Chondrocyte (in vitro differentiated cells): ENCODE measurements at regions not wholly inside any gene's neighbourhood (a gene's known extent, or its start where the extent isn't known, plus 50 kb on each side); places are given as distances from the start of the nearest gene placed in this dataset.
A peak's percentile ranks its signal among the peaks of the same experiment; 100 is the strongest.

Experiments used
- DNase-seq: peaks from one replicate; pipeline ENCODE4 v3.0.0; 2021; ENCODE audit warnings: mixed read lengths, low spot score
- H3K27ac Mint-ChIP-seq: one replicate; pipeline ENCODE4 v1.8.0; 2021; ENCODE audit warnings: mild to moderate bottlenecking, moderate library complexity, mixed read lengths; ENCODE audit not compliant: unreplicated experiment
- H3K27me3 Mint-ChIP-seq: 2 replicates; pipeline ENCODE4 v1.8.0; 2021; ENCODE audit warnings: low read depth, mixed read lengths
- H3K36me3 Mint-ChIP-seq: 2 replicates; pipeline ENCODE4 v1.8.0; 2021; ENCODE audit warnings: low read depth, mixed read lengths
- H3K4me1 Mint-ChIP-seq: 2 replicates; pipeline ENCODE4 v1.8.0; 2021; ENCODE audit warnings: low read depth, mild to moderate bottlenecking, mixed read lengths
- H3K4me3 Mint-ChIP-seq: one replicate; pipeline ENCODE4 v1.8.0; 2021; ENCODE audit warnings: mild to moderate bottlenecking, moderate library complexity, mixed read lengths; ENCODE audit not compliant: unreplicated experiment
- H3K9me3 Mint-ChIP-seq: 2 replicates; pipeline ENCODE4 v1.8.0; 2021; ENCODE audit warnings: low read depth, mixed read lengths
- CTCF ChIP-seq: fragments of 200-600 bp; sonication (generic); IDR thresholded peaks from 2 replicates; pipeline ENCODE4 v1.5.0; 2021; ENCODE audit warnings: antibody characterized with exemption, mild to moderate bottlenecking, moderate library complexity

- Mint-ChIP-seq H3K4me1 (peaks cover 8% of the 10 kb centered on the region), H3K27me3 (no peaks in the 10 kb centered on the region)
- DNase-seq, result no peak
Observed at GRCh38 chr2:138391946-138392345, 109.6 kb upstream of the SPOPL start.

GRCh38 chr2:138395565-138396306 is 105.8 kb upstream of the SPOPL start:
- H3K9me3 Mint-ChIP-seq, result peaks cover 8% of the 10 kb centered on the region
- no peak for TF ChIP-seq CTCF
- H3K27me3 Mint-ChIP-seq, result no peaks in the 10 kb centered on the region
- H3K36me3 Mint-ChIP-seq, result peaks cover 4% of the 10 kb centered on the region
- H3K4me1 Mint-ChIP-seq, result peaks cover 8% of the 10 kb centered on the region
- H3K27ac Mint-ChIP-seq, result peak overlapping the region; percentile 32
- no peak overlapping the region for H3K4me3 Mint-ChIP-seq
- DNase-seq, result no peak

More at GRCh38 chr2:138391946-138392345, 109.6 kb upstream of the SPOPL start:
- H3K36me3 Mint-ChIP-seq, result no peaks in the 10 kb centered on the region
- no peak overlapping the region for H3K4me3 Mint-ChIP-seq
- H3K27ac Mint-ChIP-seq, result no peak overlapping the region
- TF ChIP-seq CTCF, result no peak
- H3K9me3 Mint-ChIP-seq, result no peaks in the 10 kb centered on the region

GRCh38 chr2:138396843-138397242 is 104.7 kb upstream of the SPOPL start:
- H3K9me3 Mint-ChIP-seq, result peaks cover 18% of the 10 kb centered on the region
- no peaks in the 10 kb centered on the region for H3K27me3 Mint-ChIP-seq
- no peak for DNase-seq
- H3K36me3 Mint-ChIP-seq, result peaks cover 8% of the 10 kb centered on the region
- H3K4me1 Mint-ChIP-seq, result peaks cover 8% of the 10 kb centered on the region
- H3K27ac Mint-ChIP-seq, result no peak overlapping the region
- TF ChIP-seq CTCF, result no peak
- no peak overlapping the region for H3K4me3 Mint-ChIP-seq

- H3K36me3 Mint-ChIP-seq, result peaks cover 5% of the 10 kb centered on the region
- no peak overlapping the region for H3K27ac Mint-ChIP-seq
- H3K4me3 Mint-ChIP-seq, result no peak overlapping the region
- peaks cover 16% of the 10 kb centered on the region for H3K9me3 Mint-ChIP-seq
- TF ChIP-seq CTCF, result no peak
- H3K4me1 Mint-ChIP-seq, result no peaks in the 10 kb centered on the region
- no peaks in the 10 kb centered on the region for H3K27me3 Mint-ChIP-seq
- no peak for DNase-seq
Observed at GRCh38 chr2:138403431-138403927, 98.1 kb upstream of the SPOPL start.

GRCh38 chr2:138414014-138414413 is 87.6 kb upstream of the SPOPL start:
- no peak overlapping the region for H3K27ac Mint-ChIP-seq
- DNase-seq, result no peak

More at GRCh38 chr2:138414014-138414413, 87.6 kb upstream of the SPOPL start:
- TF ChIP-seq CTCF, result no peak
- Mint-ChIP-seq H3K4me3 (no peak overlapping the region), H3K9me3 (peaks cover 25% of the 10 kb centered on the region), H3K4me1 (no peaks in the 10 kb centered on the region), H3K27me3 (no peaks in the 10 kb centered on the region), H3K36me3 (peaks cover 7% of the 10 kb centered on the region)
